ENCODE measurements at regions not wholly inside any gene's neighbourhood (a gene's known extent, or its start where the extent isn't known, plus 50 kb on each side); places are given as distances from the start of the nearest gene placed in this dataset.

DNA sequence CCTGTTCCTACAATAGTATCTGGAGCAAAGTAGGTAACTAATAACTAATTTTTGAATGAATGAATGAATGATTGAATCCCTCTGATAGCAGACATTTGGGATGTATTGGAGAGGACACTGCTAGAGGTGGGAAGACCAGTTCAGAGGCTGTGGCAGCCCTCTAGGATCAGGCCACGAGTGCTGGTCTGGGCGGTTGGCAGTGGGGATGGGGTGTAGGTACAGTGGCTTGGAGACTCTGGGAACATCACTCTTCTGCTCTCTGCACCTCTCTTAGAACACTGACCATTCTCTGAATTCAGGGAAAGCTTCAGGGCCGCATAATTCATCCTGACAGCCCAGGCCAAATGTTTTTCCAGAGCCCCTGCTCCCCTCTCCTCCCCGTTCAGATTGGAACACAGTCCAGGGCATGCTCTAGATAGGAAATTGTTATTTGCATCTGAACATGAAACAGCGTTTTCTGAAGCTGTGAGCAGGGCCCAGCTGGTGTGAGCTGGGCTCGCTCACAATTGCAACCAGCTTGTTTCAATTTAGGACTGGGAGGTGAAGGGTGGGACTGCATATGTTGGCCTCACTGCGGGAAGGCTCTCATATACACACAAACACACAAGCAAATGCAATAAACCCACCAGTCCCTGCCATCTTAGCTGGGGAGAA lies 253.1 kb upstream of the USP24 start:
- Histone ChIP-seq H3K27ac (no peak overlapping the region), H3K9me3 (no peaks in the 10 kb centered on the region), H3K27me3 (no peaks in the 10 kb centered on the region), H3K36me3 (no peaks in the 10 kb centered on the region), H3K4me1 (no peaks in the 10 kb centered on the region), H3K4me3 (no peak overlapping the region)
- DNase-seq (ENCODE audit: low spot score) = no peak
- TF ChIP-seq, protein P1, sequence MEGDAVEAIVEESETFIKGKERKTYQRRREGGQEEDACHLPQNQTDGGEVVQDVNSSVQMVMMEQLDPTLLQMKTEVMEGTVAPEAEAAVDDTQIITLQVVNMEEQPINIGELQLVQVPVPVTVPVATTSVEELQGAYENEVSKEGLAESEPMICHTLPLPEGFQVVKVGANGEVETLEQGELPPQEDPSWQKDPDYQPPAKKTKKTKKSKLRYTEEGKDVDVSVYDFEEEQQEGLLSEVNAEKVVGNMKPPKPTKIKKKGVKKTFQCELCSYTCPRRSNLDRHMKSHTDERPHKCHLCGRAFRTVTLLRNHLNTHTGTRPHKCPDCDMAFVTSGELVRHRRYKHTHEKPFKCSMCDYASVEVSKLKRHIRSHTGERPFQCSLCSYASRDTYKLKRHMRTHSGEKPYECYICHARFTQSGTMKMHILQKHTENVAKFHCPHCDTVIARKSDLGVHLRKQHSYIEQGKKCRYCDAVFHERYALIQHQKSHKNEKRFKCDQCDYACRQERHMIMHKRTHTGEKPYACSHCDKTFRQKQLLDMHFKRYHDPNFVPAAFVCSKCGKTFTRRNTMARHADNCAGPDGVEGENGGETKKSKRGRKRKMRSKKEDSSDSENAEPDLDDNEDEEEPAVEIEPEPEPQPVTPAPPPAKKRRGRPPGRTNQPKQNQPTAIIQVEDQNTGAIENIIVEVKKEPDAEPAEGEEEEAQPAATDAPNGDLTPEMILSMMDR (IDR thresholded peaks at IDR 0.05) = no peak

DNA sequence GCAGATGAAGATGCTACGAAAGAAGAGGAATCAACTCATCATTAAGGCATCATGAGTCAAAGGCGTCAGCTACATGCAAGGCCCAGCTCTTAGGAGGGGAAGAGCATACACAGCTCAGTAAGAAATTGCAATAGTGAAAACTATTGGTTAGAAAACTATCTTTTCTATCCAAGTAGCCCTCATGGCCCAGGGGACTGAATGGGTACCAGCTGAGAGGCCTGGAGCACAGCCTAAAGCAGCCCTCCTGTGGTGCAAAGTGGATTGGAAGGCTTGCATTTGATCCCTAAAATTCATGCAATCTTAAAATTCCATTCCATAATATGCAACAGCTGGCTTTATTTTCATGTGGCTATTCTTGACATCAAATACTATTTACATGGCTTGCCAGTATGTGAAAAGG lies 251.8 kb upstream of the USP24 start:
- Histone ChIP-seq H3K4me1 (no peaks in the 10 kb centered on the region), H3K9me3 (no peaks in the 10 kb centered on the region), H3K36me3 (no peaks in the 10 kb centered on the region), H3K27ac (no peak overlapping the region), H3K27me3 (no peaks in the 10 kb centered on the region), H3K4me3 (no peak overlapping the region)
- TF ChIP-seq, protein P1 (IDR thresholded peaks at IDR 0.05) = no peak
- no peak for DNase-seq (ENCODE audit: low spot score)

DNA sequence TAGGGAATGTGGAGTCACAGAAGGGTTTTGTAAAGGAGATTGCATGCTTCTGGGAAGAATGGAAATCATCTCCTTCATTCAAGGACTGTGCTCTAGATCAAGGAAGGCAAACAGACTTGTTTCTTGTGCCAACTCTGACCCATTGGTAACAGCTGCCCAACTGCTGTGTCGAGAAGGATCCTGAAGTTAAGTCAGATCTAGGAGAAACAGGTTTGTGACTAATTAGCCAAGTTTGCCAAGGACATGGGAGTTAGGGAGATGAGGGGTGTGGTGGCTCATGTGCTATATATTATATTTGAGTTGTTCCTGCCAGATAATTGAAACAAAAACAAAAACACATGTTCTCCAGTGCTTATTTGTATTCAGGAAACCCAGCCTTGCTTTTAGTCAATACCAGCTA lies 251.2 kb upstream of the USP24 start:
- no peaks in the 10 kb centered on the region for H3K4me1 ChIP-seq
- no peak overlapping the region for H3K4me3 ChIP-seq
- H3K9me3 ChIP-seq = no peaks in the 10 kb centered on the region
- no peaks in the 10 kb centered on the region for H3K27me3 ChIP-seq
- no peaks in the 10 kb centered on the region for H3K36me3 ChIP-seq
- TF ChIP-seq, protein P1 (IDR thresholded peaks at IDR 0.05) = no peak
- H3K27ac ChIP-seq = no peak overlapping the region
- DNase-seq (ENCODE audit: low spot score) = no peak

DNA sequence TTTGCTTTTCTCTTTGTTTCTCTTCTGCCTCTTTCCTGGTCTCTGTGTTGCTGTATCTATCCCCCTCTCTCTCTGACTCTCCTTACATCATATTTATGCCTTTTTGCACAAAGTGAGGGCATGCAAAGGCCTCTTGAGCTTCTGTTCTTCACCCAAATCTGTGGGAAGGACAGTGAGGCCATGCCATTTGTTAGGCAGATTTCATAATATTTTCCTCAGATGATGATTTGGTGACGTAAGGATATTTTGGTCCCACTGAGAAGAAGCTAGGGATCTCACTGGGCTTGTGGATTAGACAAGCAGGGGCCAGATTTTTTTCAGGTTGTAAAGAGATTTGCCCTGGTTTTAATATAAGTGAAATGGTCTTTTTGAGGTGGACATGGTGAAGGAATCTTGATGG lies 249.4 kb upstream of the USP24 start:
- no peaks in the 10 kb centered on the region for H3K4me1 ChIP-seq
- no peaks in the 10 kb centered on the region for H3K36me3 ChIP-seq
- no peaks in the 10 kb centered on the region for H3K27me3 ChIP-seq
- no peak overlapping the region for H3K27ac ChIP-seq
- DNase-seq (ENCODE audit: low spot score) = no peak
- TF ChIP-seq, protein P1 (IDR thresholded peaks at IDR 0.05) = no peak
- H3K4me3 ChIP-seq = no peak overlapping the region
- no peaks in the 10 kb centered on the region for H3K9me3 ChIP-seq

DNA sequence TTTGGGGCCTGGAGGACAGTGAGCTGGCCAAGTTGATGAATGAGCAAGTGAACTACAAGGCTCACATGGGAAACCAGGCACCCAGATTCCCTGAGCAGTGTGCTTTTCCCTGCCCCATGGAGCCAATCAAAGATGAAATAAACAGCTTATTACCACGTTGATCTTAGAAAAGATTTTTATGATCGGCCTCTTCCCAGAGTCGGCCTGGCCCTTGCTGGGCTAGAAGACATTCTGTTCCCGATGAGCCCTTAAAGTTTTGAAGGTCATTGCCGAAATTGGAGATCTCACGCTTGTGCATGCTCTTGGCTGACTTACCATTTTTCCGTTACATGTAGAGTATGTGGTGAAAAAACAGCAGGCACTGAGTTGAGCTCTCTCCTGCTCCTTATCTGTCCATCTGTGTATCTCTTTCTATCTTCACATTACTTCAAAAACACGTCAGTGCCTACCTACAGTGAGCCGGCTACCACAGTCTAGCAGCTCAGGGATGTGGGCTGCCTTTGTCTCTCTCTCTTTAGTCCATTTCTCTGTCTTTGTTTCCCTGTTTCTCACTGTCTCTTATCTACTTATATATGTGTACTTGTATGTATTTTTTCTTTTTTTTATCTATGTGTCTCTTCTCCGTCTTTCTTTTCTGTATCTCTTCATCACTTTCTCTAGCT lies 248.8 kb upstream of the USP24 start:
- no peak overlapping the region for H3K4me3 ChIP-seq
- no peaks in the 10 kb centered on the region for H3K27me3 ChIP-seq
- H3K9me3 ChIP-seq = no peaks in the 10 kb centered on the region
- no peak for DNase-seq (ENCODE audit: low spot score)
- no peaks in the 10 kb centered on the region for H3K36me3 ChIP-seq
- peak overlapping the region in 1 of 2 donors; percentile 16 for H3K27ac ChIP-seq
- TF ChIP-seq, protein P1 (IDR thresholded peaks at IDR 0.05) = no peak
- no peaks in the 10 kb centered on the region for H3K4me1 ChIP-seq
